ENCODE measurements at regions not wholly inside any gene's neighbourhood (a gene's known extent, or its start where the extent isn't known, plus 50 kb on each side); places are given as distances from the start of the nearest gene placed in this dataset.
"Not testable (repeated sequence)": the region's sequence is repeated elsewhere in the genome, so short reads cannot be mapped to it uniquely, and the experiment has no call there.

DNA sequence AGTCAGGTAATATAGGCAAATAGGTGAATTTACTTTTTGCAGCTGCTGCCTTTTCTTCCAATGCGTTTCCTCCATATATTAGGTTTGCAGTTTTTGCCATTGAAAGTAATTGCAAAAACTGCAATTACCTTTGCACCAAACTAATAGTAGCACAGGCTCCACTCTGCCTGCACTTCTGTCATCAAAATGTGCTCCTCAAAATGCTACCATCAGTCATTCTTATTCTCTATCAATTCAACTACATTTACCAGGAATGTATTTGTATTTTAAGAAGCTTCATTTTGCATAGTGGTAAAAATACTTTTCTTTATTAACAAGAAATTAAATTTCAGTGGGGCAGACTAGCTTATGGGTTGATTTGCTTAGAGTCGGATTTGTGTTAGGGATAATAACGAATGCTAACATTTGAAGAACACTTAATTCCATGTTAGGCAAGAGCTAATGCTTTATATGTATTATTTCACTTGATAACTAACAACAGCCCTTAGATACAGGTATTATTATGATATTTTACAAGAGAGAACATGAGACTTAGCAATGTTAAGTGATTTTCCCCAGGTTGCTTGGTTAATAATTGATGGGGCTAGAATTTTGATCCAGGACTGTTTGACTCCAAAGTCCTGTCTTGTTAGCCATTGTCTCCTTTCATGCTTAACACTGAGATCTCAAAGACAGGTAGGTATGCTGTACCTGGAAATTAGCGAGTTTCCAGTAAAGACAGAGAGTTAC is 300.4 kb downstream of the MAN2A1 start:
- no peak for DNase-seq

DNA sequence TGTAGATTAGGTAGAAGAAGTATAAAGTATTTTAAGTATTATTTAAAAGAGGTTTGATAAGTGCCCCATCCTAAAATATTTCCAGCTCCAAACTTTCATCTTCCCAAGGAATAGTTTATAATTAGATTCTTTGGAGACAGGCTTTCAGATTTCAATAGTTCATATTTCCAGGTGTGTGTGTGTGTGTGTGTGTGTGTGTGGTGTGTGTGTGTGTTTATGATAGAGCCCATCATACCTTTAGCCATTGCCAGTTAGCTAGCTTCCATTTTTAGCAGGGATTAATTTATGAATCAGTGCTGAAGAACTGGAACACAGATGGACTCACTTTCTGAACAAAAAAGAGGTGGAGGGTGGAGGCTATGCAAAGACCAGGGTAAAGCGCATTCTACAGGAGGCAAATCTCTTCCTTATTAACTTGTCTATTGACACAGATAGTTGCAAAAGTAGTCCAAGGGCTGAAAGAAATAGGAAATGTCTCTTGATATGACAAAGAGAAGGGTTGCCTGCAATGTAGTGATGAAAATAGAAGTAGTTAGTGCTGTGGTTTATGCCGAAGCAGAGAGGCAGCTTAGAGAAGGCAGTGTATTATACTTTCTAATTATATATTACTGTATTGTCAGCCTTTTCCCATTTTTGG is 301.1 kb downstream of the MAN2A1 start:
- no peak for DNase-seq

DNA sequence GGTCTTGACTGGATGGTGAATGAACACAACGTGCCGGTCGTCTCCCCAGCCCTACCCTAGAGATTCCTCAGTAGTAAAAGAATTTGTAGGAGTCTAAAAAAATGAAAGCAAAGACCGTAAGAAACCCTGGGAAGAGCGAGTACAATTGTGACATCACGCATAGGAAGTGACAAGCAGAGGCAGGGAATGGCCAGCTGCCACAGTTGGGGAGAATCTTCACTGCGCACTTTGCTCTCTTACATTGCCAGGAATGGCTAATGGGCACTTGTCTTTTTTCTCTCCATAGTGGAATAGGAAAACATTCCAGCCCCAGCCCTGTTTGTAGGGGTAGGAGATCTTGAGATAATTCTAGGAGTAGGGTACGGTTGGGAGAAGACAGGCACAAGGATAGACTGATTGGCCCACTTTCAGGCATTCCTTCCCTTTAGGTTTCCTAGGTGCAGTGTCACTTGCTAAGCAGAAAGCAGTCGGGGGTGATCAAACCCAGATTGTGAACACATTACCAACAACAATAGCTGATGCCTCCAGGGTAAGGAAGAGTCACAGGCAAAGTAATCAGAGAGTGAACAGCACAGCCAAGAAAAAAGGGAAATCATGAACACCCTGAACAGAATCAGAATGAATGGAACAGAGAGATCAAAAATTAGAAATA is 302.7 kb downstream of the MAN2A1 start:
- no peak for DNase-seq

DNA sequence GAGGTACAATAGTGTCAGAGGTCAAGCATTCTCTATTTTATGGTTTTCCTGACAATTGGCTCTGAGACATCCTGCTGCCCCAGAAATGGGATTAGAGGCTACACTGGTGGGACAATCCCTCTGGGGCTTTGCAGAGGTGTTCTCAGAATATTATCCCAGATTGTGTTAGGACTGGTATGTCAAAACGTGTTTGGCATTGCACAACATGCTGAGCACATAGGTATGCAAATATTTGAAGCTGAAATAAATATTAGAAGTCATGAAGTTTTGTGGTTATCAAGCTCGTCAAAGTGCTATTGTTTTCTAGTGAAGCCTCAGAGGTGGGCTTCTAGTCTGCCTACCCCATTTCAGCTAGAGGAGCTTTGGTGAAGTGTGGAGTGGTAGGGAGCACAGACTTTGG is 304.4 kb downstream of the MAN2A1 start:
- DNase-seq: no peak

DNA sequence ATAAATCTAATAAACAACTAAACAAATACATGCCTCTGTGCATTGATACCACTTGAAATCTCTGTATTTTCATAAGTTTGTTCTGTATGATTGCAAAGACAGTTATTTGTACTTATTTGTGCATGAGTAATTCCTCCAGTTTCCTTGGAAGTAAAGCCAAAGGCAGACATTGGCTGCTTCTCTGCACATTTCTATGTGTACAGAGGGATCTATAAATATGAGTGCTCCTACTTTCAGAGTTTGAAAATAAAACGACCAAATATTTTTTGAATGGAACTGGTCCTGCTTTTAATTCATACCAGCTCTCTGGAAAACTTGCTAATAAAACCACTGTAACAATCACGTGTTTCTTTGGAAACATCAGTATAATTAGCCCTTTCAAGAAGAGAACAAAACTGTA is 306.5 kb downstream of the MAN2A1 start:
- DNase-seq: no peak

DNA sequence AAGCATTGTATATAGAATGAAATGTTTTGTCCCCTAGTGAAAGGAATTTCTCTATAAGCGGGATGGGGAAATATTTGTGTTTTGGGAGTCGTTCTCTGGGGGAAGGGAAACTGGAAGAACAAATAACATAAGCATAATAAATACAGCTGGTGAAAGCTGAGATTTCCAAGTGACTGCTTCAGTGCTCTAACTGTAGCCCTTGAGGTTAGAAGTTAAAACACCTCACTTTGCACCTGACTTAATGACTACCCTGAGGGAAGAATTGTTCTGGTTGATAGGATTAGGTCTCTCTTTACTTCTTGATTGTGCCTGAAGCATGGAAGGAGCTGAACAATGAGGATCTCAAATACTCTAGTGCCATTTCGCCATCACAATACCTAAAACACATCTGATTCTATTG is 307.4 kb downstream of the MAN2A1 start:
- DNase-seq: no peak

DNA sequence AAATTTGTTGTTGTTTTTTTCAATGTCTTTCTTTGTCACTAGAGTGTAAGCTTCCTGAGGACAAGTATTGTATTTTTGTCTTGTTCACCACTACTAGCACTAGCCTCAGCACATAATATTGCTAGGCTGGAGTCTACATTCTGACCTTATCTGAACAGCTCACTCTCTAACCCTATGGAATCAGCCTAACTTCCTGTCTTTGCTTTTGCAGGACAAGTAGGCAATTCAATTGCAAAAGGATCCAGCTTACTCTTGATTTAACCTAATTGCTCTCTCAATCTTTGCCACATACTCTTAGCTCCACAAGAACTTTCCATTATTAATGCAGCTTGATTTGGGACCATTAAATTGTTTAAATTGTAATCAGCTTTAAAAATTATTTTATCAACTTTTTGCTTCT is 308.5 kb downstream of the MAN2A1 start:
- DNase-seq: no peak

DNA sequence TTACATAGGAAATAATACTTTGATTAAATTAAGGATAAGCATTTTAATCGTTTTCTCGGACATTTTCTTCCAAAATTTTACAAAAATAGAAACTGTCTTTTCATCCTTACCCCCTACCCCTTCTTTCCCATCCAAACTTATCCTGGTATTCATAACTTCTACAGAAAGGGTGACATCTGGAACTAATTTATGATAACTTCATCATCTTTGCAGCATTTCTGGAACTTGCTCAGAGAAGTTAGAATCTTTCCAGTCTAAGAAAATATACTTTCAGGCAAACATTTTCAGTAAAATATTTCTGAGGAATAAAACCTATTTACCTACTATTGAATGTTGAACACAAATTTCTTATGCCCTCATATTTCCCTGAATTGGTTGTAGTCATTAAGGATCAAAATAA is 309.0 kb downstream of the MAN2A1 start:
- DNase-seq: no peak

DNA sequence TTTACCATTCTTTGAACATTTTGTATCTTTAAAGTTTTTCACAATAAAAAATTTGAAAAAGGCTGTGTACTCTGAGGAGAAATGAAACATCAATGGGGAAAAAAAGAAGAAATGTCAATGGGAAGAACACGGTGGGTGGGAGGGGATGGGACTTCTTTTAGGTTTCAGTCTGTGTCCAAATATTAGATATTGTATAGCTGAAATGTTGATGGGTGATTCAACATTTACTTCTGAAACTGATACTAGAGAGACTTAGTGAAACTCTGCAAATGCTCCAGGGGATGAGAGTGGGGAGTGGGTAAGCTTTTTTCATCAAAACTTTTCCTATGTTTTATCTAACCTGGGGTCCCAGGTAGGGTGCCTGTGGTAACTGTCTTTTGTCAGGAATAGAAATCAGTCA is 311.9 kb downstream of the MAN2A1 start:
- no peak for DNase-seq

DNA sequence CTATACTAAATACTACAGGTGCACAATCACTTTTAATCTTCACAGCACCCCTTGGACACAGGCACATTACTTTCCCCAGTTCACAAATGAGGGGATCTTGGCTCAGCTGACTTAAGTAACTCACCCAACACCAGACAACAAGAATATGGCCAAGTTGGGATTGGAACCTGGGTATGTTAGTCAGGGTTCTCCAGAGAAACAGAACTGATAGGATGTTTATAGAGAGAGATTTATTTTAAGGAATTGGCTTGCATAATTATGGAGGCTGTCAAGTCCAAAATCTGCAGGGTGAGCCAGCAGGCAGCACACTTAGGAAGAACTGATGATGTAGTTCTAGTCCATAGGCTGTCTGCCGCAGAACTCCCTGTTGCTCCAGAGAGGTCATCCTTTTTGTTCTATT is 312.9 kb downstream of the MAN2A1 start:
- no peak for DNase-seq

DNA sequence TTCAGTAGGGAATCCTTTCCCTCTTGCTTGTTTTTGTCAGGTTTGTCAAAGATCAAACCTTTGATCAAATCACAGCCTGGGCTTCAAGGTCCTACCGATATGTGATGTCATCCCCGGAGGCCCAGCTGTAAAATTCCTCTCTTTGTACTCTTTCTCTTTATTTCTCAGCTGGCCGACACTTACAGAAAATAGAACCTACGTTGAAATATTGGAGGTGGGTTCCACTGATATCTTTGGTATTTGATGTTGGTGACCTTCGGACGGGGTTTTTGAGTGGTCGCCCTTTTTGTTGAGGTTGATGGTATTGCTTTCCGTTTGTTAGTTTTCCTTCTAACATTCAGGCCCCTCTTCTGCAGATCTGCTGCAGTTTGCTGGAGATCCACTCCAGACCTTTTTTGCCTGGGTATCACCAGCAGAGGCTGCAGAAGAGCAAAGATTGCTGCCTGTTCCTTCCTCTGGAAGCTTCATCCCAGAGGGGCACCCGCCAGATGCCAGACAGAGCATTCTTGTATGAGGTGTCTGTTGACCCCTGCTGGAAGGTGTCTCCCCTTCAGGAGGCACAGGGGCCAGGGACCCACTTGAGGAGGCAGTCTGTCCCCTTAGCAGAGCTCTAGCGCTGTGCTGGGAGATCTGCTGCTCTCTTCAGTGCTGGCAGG is 316.3 kb downstream of the MAN2A1 start:
- not testable (repeated sequence) for DNase-seq

DNA sequence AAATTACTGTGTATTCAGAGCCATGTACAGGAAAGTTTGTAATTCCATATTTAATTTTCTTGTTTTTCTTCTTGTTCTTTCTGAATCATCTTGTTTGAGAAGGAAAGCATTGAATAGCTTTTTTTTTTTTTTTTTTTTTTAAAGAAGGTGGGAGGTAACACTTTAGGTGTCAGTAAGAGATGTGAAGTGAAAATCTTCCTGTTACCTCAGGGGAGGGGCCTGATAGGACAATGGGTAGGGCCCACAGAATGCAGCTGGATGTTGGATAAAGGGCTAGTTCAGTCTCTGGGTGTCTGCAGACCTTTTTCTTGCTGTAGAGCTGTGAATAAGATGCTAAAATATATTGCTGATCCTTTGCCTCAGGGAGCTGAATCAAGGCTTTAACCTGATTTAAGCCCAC is 317.4 kb downstream of the MAN2A1 start:
- DNase-seq: no peak

DNA sequence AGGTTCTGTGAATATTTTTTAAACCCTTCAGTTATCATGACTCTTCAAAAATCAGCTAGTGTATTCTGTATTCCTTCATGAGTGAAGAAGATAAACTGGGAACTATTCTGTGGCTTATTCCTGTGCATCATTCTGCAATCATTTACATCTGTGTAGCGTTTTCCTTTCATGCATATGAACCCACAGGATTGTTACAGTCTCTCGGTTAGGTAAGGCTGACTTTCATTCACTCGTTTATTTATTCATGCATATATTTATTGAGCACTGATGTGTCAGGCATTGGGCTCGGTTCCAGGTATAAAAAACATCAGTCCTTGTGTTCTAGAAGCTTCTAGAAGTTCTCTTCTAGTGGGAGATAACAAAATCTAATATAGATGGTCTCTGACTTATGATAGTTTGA is 318.4 kb downstream of the MAN2A1 start:
- DNase-seq: no peak

DNA sequence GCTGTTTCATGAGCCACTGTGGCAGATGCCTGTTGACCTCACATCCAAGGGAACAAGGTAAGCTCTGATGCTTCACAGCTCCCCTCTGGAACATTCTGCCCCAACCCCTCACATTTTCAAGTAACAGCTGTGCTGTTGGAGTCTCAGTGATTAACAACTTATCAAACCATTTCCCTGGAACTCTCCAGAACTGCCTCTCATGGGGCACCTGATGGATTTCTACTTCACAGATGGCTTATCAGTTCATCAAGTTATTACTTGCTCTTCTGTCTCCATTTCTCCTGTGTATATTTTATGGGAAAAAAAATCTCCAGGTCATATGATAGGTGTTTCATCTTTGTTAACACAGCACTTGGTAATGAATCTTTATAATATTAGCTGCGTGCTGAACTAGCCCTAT is 322.4 kb downstream of the MAN2A1 start:
- no peak for DNase-seq

DNA sequence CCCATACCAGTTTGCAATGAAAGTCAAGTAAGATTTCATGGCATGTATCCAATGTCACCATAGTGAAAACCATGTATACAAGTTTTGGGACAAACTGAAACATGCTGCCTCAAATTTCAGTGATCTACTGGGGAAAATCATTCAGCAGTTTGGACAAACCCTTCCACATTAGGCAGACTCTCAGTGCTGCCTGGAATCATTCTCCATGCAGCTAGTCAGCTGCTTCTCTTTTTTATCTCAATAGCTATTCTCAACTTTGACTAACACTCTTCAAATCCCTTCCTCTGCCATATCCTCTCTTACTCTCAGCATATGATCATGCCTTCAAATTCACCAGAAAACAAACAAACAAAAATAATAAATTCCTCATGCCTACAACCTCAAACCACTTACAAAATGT is 323.3 kb downstream of the MAN2A1 start:
- DNase-seq: no peak

DNA sequence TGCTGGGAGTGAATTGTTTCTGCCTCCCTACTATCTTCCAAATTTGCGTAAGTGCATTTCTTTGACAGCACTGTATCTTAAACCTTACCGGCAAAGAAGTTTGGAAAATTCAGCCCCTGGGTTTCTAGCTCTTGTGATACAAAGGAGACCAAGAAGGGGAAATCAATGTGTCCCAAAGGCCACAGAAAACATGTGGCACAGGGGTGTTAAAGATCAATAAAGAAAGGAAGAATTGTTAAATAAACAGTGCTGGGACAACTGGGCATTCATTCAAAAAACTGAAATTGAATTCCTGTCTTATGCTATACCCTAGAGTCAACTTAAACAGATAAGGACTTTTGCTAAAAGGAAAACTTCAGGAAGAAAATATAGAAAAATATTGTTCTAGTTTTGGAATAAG is 328.1 kb downstream of the MAN2A1 start:
- no peak for DNase-seq

DNA sequence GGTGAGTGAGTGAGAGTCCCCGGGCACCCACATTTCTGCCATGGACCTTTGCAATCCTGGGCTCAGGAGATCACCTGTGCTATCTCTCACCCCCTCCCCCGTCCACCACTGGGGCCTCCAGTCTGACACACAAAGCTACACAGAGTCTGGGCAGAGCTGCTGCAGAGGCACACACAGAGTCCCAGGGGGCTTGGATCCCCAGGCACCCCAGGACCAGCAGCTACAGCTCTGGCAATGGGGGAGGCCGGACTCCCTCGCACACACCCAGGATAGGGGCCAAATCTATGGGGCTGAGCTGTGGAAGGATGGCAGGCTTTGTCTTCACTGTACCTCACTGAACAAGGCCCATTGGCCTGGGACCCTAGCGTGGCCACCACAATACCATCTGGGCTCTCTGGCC is 328.8 kb downstream of the MAN2A1 start:
- DNase-seq: no peak

DNA sequence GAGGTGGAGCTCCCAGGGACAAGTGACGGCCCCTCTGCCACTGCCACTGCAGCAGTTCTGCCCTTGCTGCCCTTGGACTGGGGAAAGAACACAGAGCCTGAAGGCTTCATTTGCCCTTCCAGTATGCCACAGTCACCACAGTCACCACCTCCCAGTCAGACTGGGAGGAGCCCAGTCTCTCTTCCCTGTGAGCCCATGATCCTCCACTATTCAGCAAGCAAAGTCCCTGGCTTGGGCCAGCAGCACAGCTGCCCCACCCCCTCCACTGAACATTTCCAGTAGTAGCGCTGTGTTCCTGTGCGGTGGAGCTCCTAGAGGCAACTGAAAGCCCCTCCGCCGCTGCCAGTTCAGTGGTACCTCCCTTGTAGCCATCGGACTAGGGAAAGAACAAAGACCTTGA is 329.4 kb downstream of the MAN2A1 start:
- no peak for DNase-seq

DNA sequence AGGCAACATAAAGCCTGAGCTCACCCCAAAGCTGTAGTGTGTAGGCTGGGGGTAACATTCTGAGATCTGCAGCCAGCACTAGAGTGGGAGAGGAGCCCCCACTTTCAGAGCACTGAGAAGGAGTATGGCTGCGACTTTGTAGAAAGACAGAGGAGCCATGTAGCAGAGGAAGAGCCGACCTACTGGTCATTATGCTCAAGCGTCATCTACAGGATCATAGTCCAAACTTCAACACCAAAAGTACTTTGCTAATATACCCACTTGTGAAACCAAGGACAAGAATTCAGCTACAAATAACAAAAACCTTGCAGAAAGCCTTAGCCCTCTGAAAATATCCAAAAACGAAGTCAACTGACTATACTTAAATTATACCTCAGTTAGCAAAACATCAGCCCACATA is 330.1 kb downstream of the MAN2A1 start:
- DNase-seq: no peak

DNA sequence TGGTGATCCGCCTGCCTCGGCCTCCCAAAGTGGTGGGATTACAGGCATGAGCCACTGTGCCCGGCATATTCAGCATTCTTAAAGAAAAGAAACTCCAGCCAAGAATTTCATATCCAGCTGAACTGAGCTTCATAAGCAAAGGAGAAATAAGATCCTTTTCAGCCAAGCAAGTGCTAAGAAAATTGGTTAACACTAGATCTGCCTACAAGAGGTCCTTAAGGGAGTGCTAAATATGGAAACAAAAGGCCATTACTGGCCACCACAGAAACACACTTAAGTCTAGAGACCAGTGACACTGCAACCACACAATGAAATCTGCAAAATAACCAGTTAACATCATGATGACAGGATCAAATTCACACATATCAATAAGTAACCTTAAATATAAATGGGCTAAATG is 331.5 kb downstream of the MAN2A1 start:
- DNase-seq: no peak

DNA sequence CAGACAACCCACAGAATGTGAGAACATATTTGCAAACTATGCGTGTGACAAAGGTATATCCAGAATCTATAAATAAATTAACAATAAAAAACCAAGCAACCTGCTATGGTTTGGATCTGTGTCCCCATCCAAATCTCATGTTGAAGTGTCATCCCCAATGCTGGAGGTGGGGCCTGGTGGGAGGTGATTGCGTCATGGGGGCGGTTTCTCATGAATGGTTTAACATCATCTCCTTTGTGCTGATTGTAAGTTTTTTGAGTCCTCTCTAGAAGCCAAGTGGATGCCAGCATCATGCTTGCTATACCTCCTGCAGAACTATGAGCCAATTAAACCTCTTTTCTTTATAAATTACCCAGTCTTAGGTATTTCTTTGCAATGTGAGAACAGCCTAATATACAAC is 335.4 kb downstream of the MAN2A1 start:
- DNase-seq: no peak

DNA sequence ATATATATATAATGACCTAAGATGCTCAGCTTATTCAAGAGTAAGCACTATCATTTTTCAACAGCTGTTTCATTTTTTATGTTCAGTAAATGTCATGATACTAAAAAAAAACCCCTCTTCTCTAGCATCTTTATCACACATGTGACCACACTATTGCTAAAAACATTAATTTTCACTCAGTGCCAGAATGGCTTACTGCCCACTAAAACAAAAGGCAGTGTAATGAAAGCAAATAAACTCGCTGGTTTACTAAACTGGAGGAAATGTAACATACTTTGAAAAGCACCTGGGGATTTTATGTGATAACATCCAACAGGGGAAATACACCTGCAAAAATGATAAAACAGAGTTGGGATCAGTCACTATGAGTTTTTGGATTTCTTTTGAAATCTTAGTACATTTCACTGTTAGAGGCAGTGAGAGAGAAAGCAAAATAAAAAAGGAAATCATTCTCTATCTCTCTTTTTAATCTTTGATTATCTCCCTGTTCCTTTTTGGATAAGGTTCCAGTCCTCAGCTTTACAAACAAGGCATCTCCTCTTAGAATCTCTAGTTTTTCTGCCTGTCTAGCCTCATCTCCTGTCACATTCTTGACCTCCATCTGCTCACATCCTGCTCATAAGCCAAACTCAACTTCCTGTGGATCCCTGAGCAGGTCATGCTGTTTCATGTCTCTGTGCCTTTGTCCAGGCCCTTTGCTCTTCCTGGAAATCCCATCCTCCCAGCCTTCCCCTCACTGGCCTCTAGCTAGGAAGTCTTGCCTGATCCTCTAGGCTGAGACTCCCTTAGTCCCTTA is 338.0 kb downstream of the MAN2A1 start:
- no peak for DNase-seq
